B cell (primary cell): ENCODE measurements at regions not wholly inside any gene's neighbourhood (a gene's known extent, or its start where the extent isn't known, plus 50 kb on each side); places are given as distances from the start of the nearest gene placed in this dataset.

Experiments
- ATAC-seq: fragments of 200-7000 bp; cut with Tn5 transposase; one replicate; pipeline ENCODE4 v1.10.0; 2021; ENCODE audit warnings: low read depth, mild to moderate bottlenecking, moderate number of reproducible peaks, moderate library complexity
- CTCF ChIA-PET: fragments of 350-600 bp; sonication (Branson Sonifier 250); formaldehyde crosslinking; loops from one replicate; lab custom pipeline; 2021; ENCODE audit warnings: antibody characterized with exemption, inconsistent platforms; lab: Charles Lee
- POLR2A ChIA-PET: fragments of 350-600 bp; sonication (Branson Sonifier 250); formaldehyde crosslinking; loops from one replicate; lab custom pipeline; 2021; ENCODE audit warnings: antibody characterized with exemption; lab: Charles Lee
- DNase-seq: peaks from one replicate; pipeline ENCODE4 v3.0.0; 2013
- H2AFZ ChIP-seq: 2 replicates; pipeline ENCODE4 v1.6.1; 2012; ENCODE audit warnings: mild to moderate bottlenecking, low read depth, low read length; ENCODE audit not compliant: insufficient read depth, poor library complexity, severe bottlenecking
- H3K27ac ChIP-seq, 2 donors: 1 replicate in 1 of 2; 2 replicates in 1 of 2; pipeline ENCODE4 v1.5.1; 2012 to 2013; ENCODE audit warnings: low read length in 2 of 2, mild to moderate bottlenecking in 2 of 2, moderate library complexity in 1 of 2
- H3K27me3 ChIP-seq, 4 experiments: fragments of 200-600 bp in 1 of 4; sonication (generic) in 1 of 4; replicated peaks in 1 of 4; 1 replicate in 2 of 4; 2 replicates in 2 of 4; pipeline versions ENCODE4 v1.6.1 to v1.7.0; 2013 to 2016; ENCODE audit warnings: low read length in 3 of 4, mild to moderate bottlenecking in 2 of 4, mixed read lengths in 1 of 4, moderate library complexity in 1 of 4; ENCODE audit not compliant: insufficient read depth in 4 of 4, control insufficient read depth in 3 of 4; ENCODE audit errors: control extremely low read depth in 1 of 4
- H3K36me3 ChIP-seq, 2 experiments: replicated peaks in 1 of 2; 1 replicate in 1 of 2; 2 replicates in 1 of 2; pipeline versions ENCODE4 v1.6.1 to v1.7.1; 2013; ENCODE audit warnings: low read length in 1 of 2; ENCODE audit not compliant: insufficient read depth in 2 of 2, control insufficient read depth in 1 of 2; ENCODE audit errors: control extremely low read depth in 1 of 2, extremely low read depth in 1 of 2
- H3K4me1 ChIP-seq, 2 donors: fragments of 200-600 bp in 1 of 2; sonication (generic) in 1 of 2; 1 replicate in 1 of 2; 2 replicates in 1 of 2; pipeline versions ENCODE4 v1.5.1 to v1.6.1; 2013 to 2017; ENCODE audit warnings: low read length in 2 of 2; ENCODE audit not compliant: control insufficient read depth in 2 of 2, insufficient read depth in 2 of 2
- H3K4me2 ChIP-seq: replicated peaks from 2 replicates; pipeline ENCODE3; 2012; ENCODE audit warnings: mild to moderate bottlenecking, low read depth, low read length; ENCODE audit not compliant: poor library complexity, severe bottlenecking
- H3K4me3 ChIP-seq, 5 experiments: fragments of 200-600 bp in 1 of 5; sonication (generic) in 1 of 5; 1 replicate in 3 of 5; 2 replicates in 2 of 5; pipeline versions ENCODE4 v1.5.1 to v1.7.0; 2011 to 2016; ENCODE audit warnings: low read length in 4 of 5, mild to moderate bottlenecking in 4 of 5, low read depth in 2 of 5, control low read depth in 1 of 5, moderate library complexity in 1 of 5; ENCODE audit not compliant: insufficient read depth in 1 of 5; ENCODE audit errors: control extremely low read depth in 1 of 5, extremely low read depth in 1 of 5
- H3K79me2 ChIP-seq: fragments of 200-600 bp; sonication (generic); one replicate; pipeline ENCODE4 v1.6.0; 2016; ENCODE audit warnings: low read length; ENCODE audit not compliant: control insufficient read depth, insufficient read depth
- H3K9ac ChIP-seq: fragments of 200-600 bp; sonication (generic); 2 replicates; pipeline ENCODE4 v1.6.1; 2017; ENCODE audit warnings: mild to moderate bottlenecking, low read length, moderate library complexity
- H3K9me3 ChIP-seq, 3 donors: one replicate each; pipeline versions ENCODE4 v1.6.1 to v1.7.1; 2013; ENCODE audit warnings: low read length in 2 of 3; ENCODE audit not compliant: control insufficient read depth in 2 of 3, insufficient read depth in 1 of 3; ENCODE audit errors: control extremely low read depth in 1 of 3
- H4K20me1 ChIP-seq: 2 replicates; pipeline ENCODE4 v1.6.0; 2012; ENCODE audit warnings: mild to moderate bottlenecking, low read length; ENCODE audit not compliant: insufficient read depth, control insufficient read depth, poor library complexity, severe bottlenecking
- H3K27ac Mint-ChIP-seq: one replicate; pipeline ENCODE4 v1.8.0; 2021; ENCODE audit warnings: mixed read lengths
- H3K27me3 Mint-ChIP-seq: one replicate; pipeline ENCODE4 v1.8.0; 2021; ENCODE audit warnings: mixed read lengths
- H3K4me1 Mint-ChIP-seq: one replicate; pipeline ENCODE4 v1.8.0; 2021; ENCODE audit warnings: mixed read lengths
- H3K4me3 Mint-ChIP-seq: one replicate; pipeline ENCODE4 v1.8.0; 2021; ENCODE audit warnings: mixed read lengths
- H3K9me3 Mint-ChIP-seq: one replicate; pipeline ENCODE4 v1.8.0; 2022; ENCODE audit warnings: mixed read lengths; ENCODE audit not compliant: insufficient read depth
- EZH2 ChIP-seq: IDR thresholded peaks from 2 replicates; pipeline ENCODE4 v1.6.1; 2012; ENCODE audit warnings: borderline replicate concordance, low read depth, mild to moderate bottlenecking, moderate library complexity, low read length; ENCODE audit not compliant: insufficient read depth, poor library complexity, severe bottlenecking
- WGBS: methylation state at CpG from one replicate; pipeline ENCODE4 v1.1.5; 2013; ENCODE audit warnings: missing lambda C conversion rate; ENCODE audit not compliant: insufficient coverage; 5-methylcytosine and 5-hydroxymethylcytosine counted together
- intact Hi-C: fragments of 100-400 bp; cut with micrococcal nuclease; formaldehyde crosslinking; loops from one replicate; pipeline ENCODE4 v1.10.0; 2022
- TF ChIP-seq, protein P1 (sequence below): fragments of 200-600 bp; IDR thresholded peaks from one replicate; pipeline ENCODE4 v1.8.0; 2022; ENCODE audit warnings: antibody characterized with exemption, mild to moderate bottlenecking

DNA sequence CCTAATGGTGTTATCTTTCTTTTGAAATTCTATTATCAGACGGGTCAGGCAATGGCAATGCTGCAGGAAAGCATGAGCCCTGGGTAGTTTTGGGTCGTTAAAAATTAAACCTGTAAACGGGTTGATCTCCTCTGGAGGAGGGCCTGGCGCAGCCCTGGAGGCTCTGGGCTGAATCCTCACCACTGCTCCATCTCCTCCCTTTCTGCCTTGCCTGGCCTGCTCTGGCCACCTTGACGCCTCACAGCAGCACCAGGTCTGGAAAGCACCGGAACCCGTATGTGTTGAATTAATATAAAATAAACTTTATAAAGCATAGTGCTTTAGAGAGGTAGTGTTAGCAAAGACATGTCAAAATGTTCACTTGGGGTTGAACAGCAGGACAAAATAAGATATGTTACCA is 316.1 kb downstream of the LNPK start:
- WGBS: 79% methylated on average over 3 of the region's 7 CpGs
- Histone ChIP-seq H3K9ac (no peak overlapping the region), H3K4me1 (no peaks in the 10 kb centered on the region), H4K20me1 (no peaks in the 10 kb centered on the region), H3K4me3 (no peak overlapping the region), H3K79me2 (no peaks in the 10 kb centered on the region), H3K4me2 (no peak overlapping the region), H3K36me3 (no peaks in the 10 kb centered on the region), H2AFZ (no peak overlapping the region), H3K27me3 (peaks cover 0 to 6% (median 0%) of the 10 kb centered on the region in 4 experiments), H3K27ac (no peak overlapping the region), H3K9me3 (no peaks in the 10 kb centered on the region)
- intact Hi-C loops: loop anchor here (5.0 kb wide), 1 partner anchor 951 kb away; no protein-coding TSS in a partner anchor
- POLR2A ChIA-PET: no interaction called here
- Mint-ChIP-seq H3K27ac (no peak overlapping the region), H3K4me3 (no peak overlapping the region), H3K9me3 (no peaks in the 10 kb centered on the region), H3K4me1 (no peaks in the 10 kb centered on the region), H3K27me3 (peaks cover 4% of the 10 kb centered on the region)
- no peak for ATAC-seq
- CTCF ChIA-PET: interaction anchor here (1.7 to 6.4 kb wide), 2 partner anchors 11 to 411 kb away, joined by 5 to 72 read pairs; partner anchors contain the start of gene HOXD12
- no peak for DNase-seq
- TF ChIP-seq EZH2: no peak
- TF ChIP-seq, protein P1, sequence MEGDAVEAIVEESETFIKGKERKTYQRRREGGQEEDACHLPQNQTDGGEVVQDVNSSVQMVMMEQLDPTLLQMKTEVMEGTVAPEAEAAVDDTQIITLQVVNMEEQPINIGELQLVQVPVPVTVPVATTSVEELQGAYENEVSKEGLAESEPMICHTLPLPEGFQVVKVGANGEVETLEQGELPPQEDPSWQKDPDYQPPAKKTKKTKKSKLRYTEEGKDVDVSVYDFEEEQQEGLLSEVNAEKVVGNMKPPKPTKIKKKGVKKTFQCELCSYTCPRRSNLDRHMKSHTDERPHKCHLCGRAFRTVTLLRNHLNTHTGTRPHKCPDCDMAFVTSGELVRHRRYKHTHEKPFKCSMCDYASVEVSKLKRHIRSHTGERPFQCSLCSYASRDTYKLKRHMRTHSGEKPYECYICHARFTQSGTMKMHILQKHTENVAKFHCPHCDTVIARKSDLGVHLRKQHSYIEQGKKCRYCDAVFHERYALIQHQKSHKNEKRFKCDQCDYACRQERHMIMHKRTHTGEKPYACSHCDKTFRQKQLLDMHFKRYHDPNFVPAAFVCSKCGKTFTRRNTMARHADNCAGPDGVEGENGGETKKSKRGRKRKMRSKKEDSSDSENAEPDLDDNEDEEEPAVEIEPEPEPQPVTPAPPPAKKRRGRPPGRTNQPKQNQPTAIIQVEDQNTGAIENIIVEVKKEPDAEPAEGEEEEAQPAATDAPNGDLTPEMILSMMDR: no peak

DNA sequence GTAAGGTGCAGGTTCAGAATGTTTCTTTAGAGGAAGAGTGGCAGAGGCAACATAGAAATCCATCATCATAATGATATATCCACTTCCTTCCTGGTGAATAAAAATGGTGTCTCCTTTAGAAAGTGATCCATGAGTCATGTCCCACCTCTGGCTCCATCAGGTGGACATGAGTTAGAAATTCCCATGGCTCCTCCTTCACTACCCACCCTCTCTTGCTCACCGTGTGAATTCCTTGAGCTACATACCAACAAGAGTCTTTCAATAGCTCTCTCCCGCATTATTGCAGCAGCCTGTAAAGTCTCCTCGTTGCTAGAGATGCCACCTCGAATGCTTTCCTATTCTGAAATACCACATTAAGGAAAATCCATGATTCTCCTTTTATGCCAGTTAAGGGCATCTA is 317.6 kb downstream of the LNPK start:
- H3K4me1 ChIP-seq: no peaks in the 10 kb centered on the region
- POLR2A ChIA-PET: no interaction called here
- no peak overlapping the region for H3K4me3 Mint-ChIP-seq
- no peak overlapping the region for H2AFZ ChIP-seq
- no peaks in the 10 kb centered on the region for H3K79me2 ChIP-seq
- H4K20me1 ChIP-seq: no peaks in the 10 kb centered on the region
- 74% methylated on average over 4 of the region's 4 CpGs for WGBS
- DNase-seq (no peak), ATAC-seq (no peak)
- H3K9me3 Mint-ChIP-seq: no peaks in the 10 kb centered on the region
- H3K4me2 ChIP-seq: no peak overlapping the region
- TF ChIP-seq EZH2: no peak
- TF ChIP-seq, protein P1: no peak
- H3K27me3 ChIP-seq: peaks cover 0 to 6% (median 0%) of the 10 kb centered on the region in 4 experiments
- intact Hi-C loops: no loop called here
- CTCF ChIA-PET: no interaction called here
- no peaks in the 10 kb centered on the region for H3K9me3 ChIP-seq
- no peaks in the 10 kb centered on the region for H3K4me1 Mint-ChIP-seq
- no peak overlapping the region for H3K9ac ChIP-seq
- no peaks in the 10 kb centered on the region for H3K36me3 ChIP-seq
- H3K27ac Mint-ChIP-seq: no peak overlapping the region
- H3K4me3 ChIP-seq: no peak overlapping the region
- H3K27ac ChIP-seq: no peak overlapping the region
- peaks cover 4% of the 10 kb centered on the region for H3K27me3 Mint-ChIP-seq
